ENCODE measurements at regions not wholly inside any gene's neighbourhood (a gene's known extent, or its start where the extent isn't known, plus 50 kb on each side); places are given as distances from the start of the nearest gene placed in this dataset.

- no peak for TF ChIP-seq CTCF (IDR thresholded peaks at IDR 0.05)
- no peak for TF ChIP-seq POLR2A (IDR thresholded peaks at IDR 0.05)
Measured at GRCh38 chr2:64341461-64341860, 112.5 kb upstream of the LGALSL start.
